GM12878 (cell line): ENCODE measurements at regions not wholly inside any gene's neighbourhood (a gene's known extent, or its start where the extent isn't known, plus 50 kb on each side); places are given as distances from the start of the nearest gene placed in this dataset.
"Not testable (repeated sequence)": the region's sequence is repeated elsewhere in the genome, so short reads cannot be mapped to it uniquely, and the experiment has no call there.

Source experiments
- ATAC-seq: fragments of 200-7000 bp; cut with Tn5 transposase; 3 replicates; pipeline ENCODE4 v1.9.1; 2020; ENCODE audit warnings: mild to moderate bottlenecking, moderate library complexity
- BruUV-seq: library from RNA; stranded (reverse); fragments of 400-500 nt; replicated peaks from 2 replicates; lab custom pipeline; 2021; lab: Mats Ljungman, UMichigan
- CTCF ChIA-PET: fragments of 300-600 bp; sonication (Branson Sonifier 250); formaldehyde crosslinking; extraction: SDS; loops from one replicate; lab custom pipeline; 2021; ENCODE audit warnings: inconsistent platforms; lab: Yijun Ruan, JAX
- POLR2A ChIA-PET: fragments of 350-600 bp; formaldehyde crosslinking; extraction: SDS; loops from one replicate; lab custom pipeline; 2021; ENCODE audit warnings: inconsistent platforms; lab: Charles Lee
- RAD21 ChIA-PET: fragments of 300-600 bp; sonication (Branson Sonifier 250); formaldehyde crosslinking; loops from one replicate; lab custom pipeline; 2023; ENCODE audit warnings: antibody characterized with exemption; ENCODE audit not compliant: unreplicated experiment; lab: Charles Lee
- SMC1A ChIA-PET: fragments of 300-600 bp; sonication (Branson Sonifier 250); formaldehyde crosslinking; loops from one replicate; lab custom pipeline; 2023; ENCODE audit not compliant: unreplicated experiment, uncharacterized antibody; lab: Charles Lee
- DNase-seq: peaks from one replicate; pipeline ENCODE4 v3.0.0-alpha.2; 2011; ENCODE audit warnings: low read depth, low spot score
- FAIRE-seq: peaks from 3 replicates; lab custom pipeline; 2011; peaks lifted over from hg19 to GRCh38; lab: Jason Lieb, UNC
- H2AFZ ChIP-seq: 2 replicates; pipeline ENCODE4 v1.6.0; 2011; ENCODE audit warnings: low read depth, low read length, control low read depth; ENCODE audit not compliant: control insufficient read depth
- H3K27ac ChIP-seq: 2 replicates; pipeline ENCODE4 v1.5.1; 2011; ENCODE audit warnings: control low read depth; ENCODE audit not compliant: control insufficient read depth, insufficient read depth
- H3K27me3 ChIP-seq, 2 experiments: replicated peaks in 1 of 2; 2 replicates each; pipeline versions ENCODE4 v1.6.0 to v1.6.1; 2011; ENCODE audit warnings: low read length in 1 of 2; ENCODE audit not compliant: control insufficient read depth in 2 of 2, insufficient read depth in 2 of 2
- H3K36me3 ChIP-seq, 2 experiments: 2 replicates each; pipeline ENCODE4 v1.5.1; 2011; ENCODE audit warnings: low read length in 1 of 2; ENCODE audit not compliant: control insufficient read depth in 2 of 2, insufficient read depth in 2 of 2
- H3K4me1 ChIP-seq: 2 replicates; pipeline ENCODE4 v1.6.1; 2011; ENCODE audit warnings: mild to moderate bottlenecking, low read length, moderate library complexity, mixed read lengths; ENCODE audit not compliant: control insufficient read depth, insufficient read depth
- H3K4me2 ChIP-seq: 2 replicates; pipeline ENCODE4 v1.6.0; 2011; ENCODE audit warnings: control low read depth; ENCODE audit not compliant: control insufficient read depth, insufficient read depth
- H3K4me3 ChIP-seq: fragments of 200-600 bp; sonication (generic); 2 replicates; pipeline ENCODE4 v1.5.1; 2016
- H3K79me2 ChIP-seq: 2 replicates; pipeline ENCODE4 v1.6.0; 2011; ENCODE audit warnings: low read length; ENCODE audit not compliant: control insufficient read depth, insufficient read depth
- H3K9ac ChIP-seq: 2 replicates; pipeline ENCODE4 v1.8.0; 2011; ENCODE audit warnings: low read length, control low read depth, mixed read lengths; ENCODE audit not compliant: control insufficient read depth, insufficient read depth
- H3K9me3 ChIP-seq: replicated peaks from 3 replicates; pipeline ENCODE4 v1.5.1; 2011; ENCODE audit warnings: mild to moderate bottlenecking, low read length; ENCODE audit not compliant: control insufficient read depth, insufficient read depth
- H4K20me1 ChIP-seq: 2 replicates; pipeline ENCODE4 v1.6.0; 2011; ENCODE audit not compliant: control insufficient read depth, insufficient read depth
- ASH2L ChIP-seq: fragments of 300-600, 200-600 bp; sonication (generic); IDR thresholded peaks from 2 replicates; pipeline ENCODE4 v1.6.1; 2017; ENCODE audit warnings: low read depth, mild to moderate bottlenecking, borderline replicate concordance
- CBFB ChIP-seq: IDR thresholded peaks from 2 replicates; pipeline ENCODE4 v1.6.1; 2016; ENCODE audit warnings: antibody characterized with exemption, low read depth
- CEBPZ ChIP-seq: fragments of 150-350 bp; IDR thresholded peaks from 2 replicates; pipeline ENCODE4 v1.6.1; 2016; ENCODE audit warnings: low read depth, low read length
- RB1 ChIP-seq: fragments of 450-650 bp; formaldehyde crosslinking; IDR thresholded peaks from 2 replicates; pipeline ENCODE4 v1.6.1; 2017; ENCODE audit warnings: mild to moderate bottlenecking, borderline replicate concordance
- SP1 ChIP-seq: IDR thresholded peaks from one replicate; pipeline ENCODE4 v1.6.1; 2011; ENCODE audit warnings: low read depth, low read length
- STAT3 ChIP-seq: IDR thresholded peaks from 2 replicates; pipeline ENCODE4 v1.6.1; 2011; ENCODE audit warnings: low read depth, low read length, improper control_type of control experiment
- TAF1 ChIP-seq: IDR thresholded peaks from 2 replicates; pipeline ENCODE4 v1.6.1; 2011; ENCODE audit warnings: mild to moderate bottlenecking, low read depth, low read length, borderline replicate concordance
- TCF3 ChIP-seq: IDR thresholded peaks from 2 replicates; pipeline ENCODE4 v1.6.1; 2012; ENCODE audit warnings: low read depth, mild to moderate bottlenecking, low read length, borderline replicate concordance; ENCODE audit not compliant: insufficient read depth
- WRNIP1 ChIP-seq: IDR thresholded peaks from 2 replicates; pipeline ENCODE4 v1.6.1; 2011; ENCODE audit warnings: low read depth, low read length, improper control_type of control experiment, borderline replicate concordance
- ZNF274 ChIP-seq: IDR thresholded peaks from one replicate; pipeline ENCODE4 v1.8.0; 2011; ENCODE audit not compliant: insufficient read length, insufficient read depth
- WGBS: methylation state at CpG from one replicate; pipeline ENCODE4 v1.1.6; 2016; ENCODE audit warnings: low lambda C conversion rate; ENCODE audit not compliant: insufficient replicate concordance, insufficient coverage; ENCODE audit errors: missing lambda C conversion rate; 5-methylcytosine and 5-hydroxymethylcytosine counted together
- in situ Hi-C: fragments of 300-500 bp; cut with MboI; formaldehyde crosslinking; loops from 9 replicates; pipeline ENCODE4 v1.14.3; 2018; ENCODE audit warnings: mixed read lengths
- intact Hi-C: fragments of 100-400 bp; cut with micrococcal nuclease; formaldehyde crosslinking; loops from one replicate; pipeline ENCODE4 v1.14.2; 2022; ENCODE audit not compliant: unreplicated experiment

- TF ChIP-seq CEBPZ: no peak
- TF ChIP-seq CBFB: no peak
Observed at GRCh38 chr7:9391984-9392383, 958.6 kb downstream of the NXPH1 start (continued).

- FAIRE-seq, H3K4me3 ChIP-seq, H4K20me1 ChIP-seq, RAD21 ChIA-PET, H2AFZ ChIP-seq, in situ Hi-C loops, H3K9ac ChIP-seq, H3K36me3 ChIP-seq, SMC1A ChIA-PET, H3K4me2 ChIP-seq, H3K27me3 ChIP-seq, H3K27ac ChIP-seq, H3K79me2 ChIP-seq, intact Hi-C loops, BruUV-seq, CTCF ChIA-PET, H3K4me1 ChIP-seq, H3K9me3 ChIP-seq, ATAC-seq, POLR2A ChIA-PET, DNase-seq: not testable (repeated sequence)
- WGBS: 73% methylated on average over 28 of the region's 28 CpGs
Observed at GRCh38 chr7:9404386-9404785, 971.0 kb downstream of the NXPH1 start.

- Histone ChIP-seq H3K4me1 (no peaks in the 10 kb centered on the region), H2AFZ (no peak overlapping the region), H3K27me3 (no peaks in the 10 kb centered on the region), H3K9me3 (no peaks in the 10 kb centered on the region), H3K9ac (no peak overlapping the region), H3K4me2 (no peak overlapping the region)
- TF ChIP-seq SP1 (no peak), ASH2L (no peak), RB1 (no peak), TCF3 (no peak), STAT3 (no peak), WRNIP1 (no peak), TAF1 (no peak), ZNF274 (no peak)
- TF ChIP-seq, all 136 proteins: peak for 0
- ChIA-PET SMC1A (no interaction called here), POLR2A (no interaction called here), RAD21 (no interaction called here), CTCF (no interaction called here)
- WGBS: 5% methylated on average over 4 of the region's 4 CpGs
- in situ Hi-C loops: no loop called here
- BruUV-seq: no TSS peak
- intact Hi-C loops: no loop called here
- H4K20me1 ChIP-seq: no peaks in the 10 kb centered on the region
- H3K79me2 ChIP-seq: no peaks in the 10 kb centered on the region
- no peaks in the 10 kb centered on the region for H3K36me3 ChIP-seq
- DNase-seq: no peak
- ATAC-seq: no peak; the same call in 2 of the 3 replicates
- FAIRE-seq: no peak
- H3K4me3 ChIP-seq: no peak overlapping the region
- H3K27ac ChIP-seq: no peak overlapping the region
Observed at GRCh38 chr7:9407816-9408215, 974.4 kb downstream of the NXPH1 start.
